ENCODE measurements at regions not wholly inside any gene's neighbourhood (a gene's known extent, or its start where the extent isn't known, plus 50 kb on each side); places are given as distances from the start of the nearest gene placed in this dataset.

GRCh38 chr9:78539904-78540303 lies 243.0 kb downstream of the PSAT1 start:
- no peaks in the 10 kb centered on the region for H3K4me1 Mint-ChIP-seq
- H3K9me3 Mint-ChIP-seq: peaks cover 0 to 5% (median 0%) of the 10 kb centered on the region in 6 donors
- no peak for DNase-seq
- no peaks in the 10 kb centered on the region for H3K36me3 Mint-ChIP-seq
- peaks cover 0 to 2% (median 2%) of the 10 kb centered on the region in 3 donors for H3K27me3 Mint-ChIP-seq (ENCODE audit: low read depth in 3 of 3)
- no peak overlapping the region for H3K27ac Mint-ChIP-seq
- no peak overlapping the region for H3K4me3 Mint-ChIP-seq

- no peaks in the 10 kb centered on the region for H3K4me1 Mint-ChIP-seq
- H3K4me3 Mint-ChIP-seq: no peak overlapping the region
- H3K27ac Mint-ChIP-seq: no peak overlapping the region
- DNase-seq: no peak
- peaks cover 0 to 3% (median 0%) of the 10 kb centered on the region in 6 donors for H3K9me3 Mint-ChIP-seq
- peaks cover 2% of the 10 kb centered on the region in 3 donors for H3K27me3 Mint-ChIP-seq (ENCODE audit: low read depth in 3 of 3)
- no peaks in the 10 kb centered on the region for H3K36me3 Mint-ChIP-seq
Observed at GRCh38 chr9:78541868-78542443, 245.0 kb downstream of the PSAT1 start.

GRCh38 chr9:78542491-78543181 lies 245.7 kb downstream of the PSAT1 start:
- peaks cover 0 to 3% (median 0%) of the 10 kb centered on the region in 6 donors for H3K9me3 Mint-ChIP-seq
- H3K36me3 Mint-ChIP-seq: no peaks in the 10 kb centered on the region
- H3K27me3 Mint-ChIP-seq (ENCODE audit: low read depth in 3 of 3): peaks cover 2% of the 10 kb centered on the region in 3 donors
- no peaks in the 10 kb centered on the region for H3K4me1 Mint-ChIP-seq
- no peak overlapping the region for H3K27ac Mint-ChIP-seq
- no peak overlapping the region for H3K4me3 Mint-ChIP-seq
- DNase-seq: no peak

- peaks cover 0 to 3% (median 0%) of the 10 kb centered on the region in 6 donors for H3K9me3 Mint-ChIP-seq
- no peak for DNase-seq
- H3K27ac Mint-ChIP-seq: no peak overlapping the region
- no peaks in the 10 kb centered on the region for H3K36me3 Mint-ChIP-seq
- H3K27me3 Mint-ChIP-seq (ENCODE audit: low read depth in 3 of 3): peaks cover 0 to 2% (median 2%) of the 10 kb centered on the region in 3 donors
- H3K4me1 Mint-ChIP-seq: no peaks in the 10 kb centered on the region
- no peak overlapping the region for H3K4me3 Mint-ChIP-seq
Observed at GRCh38 chr9:78543353-78543752, 246.4 kb downstream of the PSAT1 start.

GRCh38 chr9:78544230-78544629 lies 247.3 kb downstream of the PSAT1 start:
- Mint-ChIP-seq H3K27ac (no peak overlapping the region), H3K36me3 (no peaks in the 10 kb centered on the region), H3K4me3 (no peak overlapping the region), H3K4me1 (no peaks in the 10 kb centered on the region), H3K27me3 (ENCODE audit: low read depth in 3 of 3) (peaks cover 0 to 2% (median 2%) of the 10 kb centered on the region in 3 donors), H3K9me3 (peaks cover 0 to 3% (median 0%) of the 10 kb centered on the region in 6 donors)
- no peak for DNase-seq

- no peak for DNase-seq
- Mint-ChIP-seq H3K4me3 (no peak overlapping the region), H3K27me3 (ENCODE audit: low read depth in 3 of 3) (peaks cover 0 to 4% (median 2%) of the 10 kb centered on the region in 3 donors), H3K36me3 (no peaks in the 10 kb centered on the region), H3K9me3 (peaks cover 0 to 2% (median 0%) of the 10 kb centered on the region in 6 donors), H3K4me1 (no peaks in the 10 kb centered on the region), H3K27ac (no peak overlapping the region)
Observed at GRCh38 chr9:78547831-78548230, 250.9 kb downstream of the PSAT1 start.

- no peaks in the 10 kb centered on the region for H3K36me3 Mint-ChIP-seq
- H3K4me1 Mint-ChIP-seq: no peaks in the 10 kb centered on the region
- DNase-seq: no peak
- H3K4me3 Mint-ChIP-seq: no peak overlapping the region
- H3K9me3 Mint-ChIP-seq: peaks cover 0 to 2% (median 0%) of the 10 kb centered on the region in 6 donors
- peaks cover 0 to 4% (median 2%) of the 10 kb centered on the region in 3 donors for H3K27me3 Mint-ChIP-seq (ENCODE audit: low read depth in 3 of 3)
- no peak overlapping the region for H3K27ac Mint-ChIP-seq
Observed at GRCh38 chr9:78548670-78549069, 251.7 kb downstream of the PSAT1 start.

- no peaks in the 10 kb centered on the region for H3K4me1 Mint-ChIP-seq
Observed at GRCh38 chr9:78549711-78550110, 252.8 kb downstream of the PSAT1 start.

GRCh38 chr9:78552802-78553201 lies 255.9 kb downstream of the PSAT1 start:
- Mint-ChIP-seq H3K4me1 (no peaks in the 10 kb centered on the region), H3K27ac (no peak overlapping the region), H3K36me3 (no peaks in the 10 kb centered on the region), H3K4me3 (no peak overlapping the region), H3K9me3 (peaks cover 0 to 2% (median 0%) of the 10 kb centered on the region in 6 donors), H3K27me3 (ENCODE audit: low read depth in 3 of 3) (peaks cover 0 to 2% (median 0%) of the 10 kb centered on the region in 3 donors)
- no peak for DNase-seq

More at GRCh38 chr9:78549711-78550110, 252.8 kb downstream of the PSAT1 start:
- Mint-ChIP-seq H3K27me3 (ENCODE audit: low read depth in 3 of 3) (peaks cover 0 to 2% (median 2%) of the 10 kb centered on the region in 3 donors), H3K27ac (no peak overlapping the region), H3K36me3 (no peaks in the 10 kb centered on the region), H3K9me3 (peaks cover 0 to 2% (median 0%) of the 10 kb centered on the region in 6 donors), H3K4me3 (no peak overlapping the region)
- no peak for DNase-seq

- Mint-ChIP-seq H3K27me3 (ENCODE audit: low read depth in 3 of 3) (peaks cover 0 to 2% (median 0%) of the 10 kb centered on the region in 3 donors), H3K4me3 (no peak overlapping the region), H3K4me1 (no peaks in the 10 kb centered on the region), H3K27ac (no peak overlapping the region), H3K9me3 (no peaks in the 10 kb centered on the region), H3K36me3 (no peaks in the 10 kb centered on the region)
- no peak for DNase-seq
Observed at GRCh38 chr9:78557540-78557939, 260.6 kb downstream of the PSAT1 start.

GRCh38 chr9:78559449-78559885 lies 262.5 kb downstream of the PSAT1 start:
- Mint-ChIP-seq H3K36me3 (no peaks in the 10 kb centered on the region), H3K27ac (no peak overlapping the region), H3K9me3 (no peaks in the 10 kb centered on the region), H3K4me1 (no peaks in the 10 kb centered on the region), H3K4me3 (no peak overlapping the region), H3K27me3 (ENCODE audit: low read depth in 3 of 3) (peaks cover 0 to 2% (median 0%) of the 10 kb centered on the region in 3 donors)
- DNase-seq: no peak

- Mint-ChIP-seq H3K27ac (no peak overlapping the region), H3K4me1 (no peaks in the 10 kb centered on the region), H3K9me3 (no peaks in the 10 kb centered on the region), H3K4me3 (no peak overlapping the region), H3K36me3 (no peaks in the 10 kb centered on the region), H3K27me3 (ENCODE audit: low read depth in 3 of 3) (peaks cover 0 to 2% (median 2%) of the 10 kb centered on the region in 3 donors)
- DNase-seq: no peak
Observed at GRCh38 chr9:78562021-78562420, 265.1 kb downstream of the PSAT1 start.

- no peak overlapping the region for H3K27ac Mint-ChIP-seq
- no peaks in the 10 kb centered on the region for H3K4me1 Mint-ChIP-seq
- H3K4me3 Mint-ChIP-seq: no peak overlapping the region
- H3K9me3 Mint-ChIP-seq: no peaks in the 10 kb centered on the region
- peaks cover 0 to 2% (median 0%) of the 10 kb centered on the region in 3 donors for H3K27me3 Mint-ChIP-seq (ENCODE audit: low read depth in 3 of 3)
- DNase-seq: no peak
- H3K36me3 Mint-ChIP-seq: no peaks in the 10 kb centered on the region
Observed at GRCh38 chr9:78563269-78563668, 266.3 kb downstream of the PSAT1 start.

- no peaks in the 10 kb centered on the region for H3K4me1 Mint-ChIP-seq
- no peak for DNase-seq
- H3K36me3 Mint-ChIP-seq: no peaks in the 10 kb centered on the region
- no peak overlapping the region for H3K27ac Mint-ChIP-seq
- H3K9me3 Mint-ChIP-seq: no peaks in the 10 kb centered on the region
- H3K4me3 Mint-ChIP-seq: no peak overlapping the region
- H3K27me3 Mint-ChIP-seq (ENCODE audit: low read depth in 3 of 3): peaks cover 0 to 3% (median 2%) of the 10 kb centered on the region in 3 donors
Observed at GRCh38 chr9:78565481-78565880, 268.6 kb downstream of the PSAT1 start.
